RWPE2 (cell line): ENCODE measurements at regions not wholly inside any gene's neighbourhood (a gene's known extent, or its start where the extent isn't known, plus 50 kb on each side); places are given as distances from the start of the nearest gene placed in this dataset.

Source experiments
- ATAC-seq: fragments of 200-7000 bp; cut with Tn5 transposase; 3 replicates; pipeline ENCODE4 v1.9.1; 2021; ENCODE audit warnings: low read depth
- DNase-seq: peaks from one replicate; pipeline ENCODE4 v3.0.0-alpha.2; 2020; ENCODE audit warnings: low spot score
- H3K27ac ChIP-seq: fragments of 450-650 bp; 2 replicates; pipeline ENCODE4 v1.5.1; 2017; ENCODE audit warnings: mild to moderate bottlenecking; ENCODE audit not compliant: poor library complexity, severe bottlenecking
- H3K27me3 ChIP-seq: fragments of 250-450 bp; sonication (Bioruptor Pico); 2 replicates; pipeline ENCODE4 v1.5.1; 2021; ENCODE audit warnings: mild to moderate bottlenecking, moderate library complexity; ENCODE audit not compliant: insufficient read depth, poor library complexity, severe bottlenecking
- H3K36me3 ChIP-seq: fragments of 250-450 bp; sonication (Bioruptor Pico); 2 replicates; pipeline ENCODE4 v1.5.1; 2020; ENCODE audit warnings: low read depth, mild to moderate bottlenecking, moderate library complexity
- H3K4me1 ChIP-seq: fragments of 250-450 bp; sonication (Bioruptor Pico); 2 replicates; pipeline ENCODE4 v1.5.1; 2021; ENCODE audit warnings: mild to moderate bottlenecking, moderate library complexity; ENCODE audit not compliant: insufficient read depth, poor library complexity, severe bottlenecking
- H3K4me3 ChIP-seq: fragments of 250-450 bp; sonication (Bioruptor Pico); 2 replicates; pipeline ENCODE4 v1.5.1; 2021; ENCODE audit warnings: mild to moderate bottlenecking, moderate library complexity; ENCODE audit not compliant: severe bottlenecking
- H3K9me3 ChIP-seq: fragments of 250-450 bp; sonication (Bioruptor Pico); 2 replicates; pipeline ENCODE4 v1.5.1; 2021; ENCODE audit warnings: mild to moderate bottlenecking, moderate library complexity; ENCODE audit not compliant: severe bottlenecking
- CTCF ChIP-seq: fragments of 450-650 bp; IDR thresholded peaks from one replicate; pipeline ENCODE4 v1.5.1; 2017; ENCODE audit warnings: mild to moderate bottlenecking, moderate library complexity; ENCODE audit not compliant: poor library complexity, severe bottlenecking

DNA sequence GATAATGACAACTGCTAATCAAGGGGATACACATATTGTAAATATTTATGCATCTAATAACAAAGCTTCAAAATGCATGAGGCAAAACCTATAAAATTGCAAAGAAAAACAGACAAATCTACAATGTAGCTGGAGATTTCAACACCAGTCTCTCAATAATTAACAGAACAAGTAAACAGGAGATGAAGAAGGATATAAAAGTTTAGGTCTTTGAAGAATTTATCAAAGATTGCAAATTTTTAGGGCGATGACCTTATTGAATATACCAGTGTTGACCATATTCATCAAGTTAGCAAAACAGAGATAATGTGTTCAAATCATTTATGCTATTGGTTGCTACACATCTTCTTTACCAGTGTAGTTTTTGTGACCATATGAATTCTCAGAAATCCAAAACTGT is 237.8 kb upstream of the SGK1 start:
- H3K4me3 ChIP-seq, result no peak overlapping the region
- H3K27ac ChIP-seq, result no peak overlapping the region
- no peaks in the 10 kb centered on the region for H3K4me1 ChIP-seq
- DNase-seq, result no peak
- H3K9me3 ChIP-seq, result no peaks in the 10 kb centered on the region
- H3K36me3 ChIP-seq, result no peaks in the 10 kb centered on the region
- no peak for ATAC-seq
- H3K27me3 ChIP-seq, result no peaks in the 10 kb centered on the region
- no peak for TF ChIP-seq CTCF

DNA sequence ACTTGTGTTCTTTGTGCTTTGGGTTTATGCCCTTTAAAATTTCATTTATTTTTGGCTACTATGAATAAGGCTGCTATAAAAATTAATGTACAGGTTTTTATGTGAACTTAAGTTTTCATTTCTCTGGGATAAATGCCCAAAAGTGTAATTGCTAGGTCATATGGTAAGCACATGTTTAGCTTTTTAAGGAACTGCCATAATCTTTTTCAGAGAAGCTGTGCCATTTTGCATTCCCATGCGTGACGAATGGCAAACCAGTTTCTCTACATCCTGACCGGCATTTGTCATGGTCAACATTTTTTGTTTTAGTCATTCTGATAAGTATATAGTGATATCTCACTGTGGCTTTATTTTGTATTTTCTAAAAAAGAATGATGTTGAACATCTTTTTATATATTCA is 236.0 kb upstream of the SGK1 start:
- ATAC-seq, result no peak
- TF ChIP-seq CTCF, result no peak
- Histone ChIP-seq H3K9me3 (no peaks in the 10 kb centered on the region), H3K4me3 (no peak overlapping the region), H3K36me3 (no peaks in the 10 kb centered on the region), H3K27ac (no peak overlapping the region), H3K27me3 (no peaks in the 10 kb centered on the region), H3K4me1 (peaks cover 8% of the 10 kb centered on the region)
- no peak for DNase-seq

DNA sequence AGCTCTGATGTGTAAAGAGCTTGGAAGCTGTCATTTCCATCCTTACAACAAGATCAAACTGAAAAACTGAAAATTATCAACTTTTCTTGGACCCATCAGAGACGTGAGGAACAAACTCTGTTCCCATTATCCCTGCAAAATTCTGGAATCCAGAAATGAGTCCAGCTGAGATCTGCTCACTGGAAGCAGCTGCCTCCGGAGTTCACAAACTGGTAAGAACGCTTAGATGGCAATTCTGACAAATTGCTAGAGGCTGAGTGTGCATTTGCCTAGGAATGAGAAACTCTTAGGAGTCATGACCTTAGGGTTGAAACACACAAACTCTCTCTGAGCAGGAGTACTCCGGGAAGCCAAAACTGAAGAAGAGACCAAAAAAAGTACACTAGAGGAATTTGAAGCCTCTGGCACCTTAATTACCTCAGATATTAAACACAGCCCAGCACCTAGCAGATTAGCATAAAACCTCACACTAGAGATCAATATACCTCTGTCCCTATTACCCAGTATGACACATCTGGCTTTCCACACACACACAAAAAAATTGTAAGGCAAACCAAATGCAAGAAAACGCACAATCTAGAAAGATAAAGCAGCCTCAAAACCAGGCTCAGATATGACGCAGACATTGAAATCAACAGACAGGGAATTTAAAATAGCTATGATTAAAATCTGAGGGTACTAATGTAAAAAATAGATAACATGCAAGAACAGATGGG is 233.5 kb upstream of the SGK1 start:
- TF ChIP-seq CTCF, result no peak
- Histone ChIP-seq H3K4me3 (no peak overlapping the region), H3K4me1 (peaks cover 8% of the 10 kb centered on the region), H3K27me3 (no peaks in the 10 kb centered on the region), H3K27ac (no peak overlapping the region), H3K9me3 (peaks cover 2% of the 10 kb centered on the region), H3K36me3 (no peaks in the 10 kb centered on the region)
- no peak for ATAC-seq
- DNase-seq, result no peak

DNA sequence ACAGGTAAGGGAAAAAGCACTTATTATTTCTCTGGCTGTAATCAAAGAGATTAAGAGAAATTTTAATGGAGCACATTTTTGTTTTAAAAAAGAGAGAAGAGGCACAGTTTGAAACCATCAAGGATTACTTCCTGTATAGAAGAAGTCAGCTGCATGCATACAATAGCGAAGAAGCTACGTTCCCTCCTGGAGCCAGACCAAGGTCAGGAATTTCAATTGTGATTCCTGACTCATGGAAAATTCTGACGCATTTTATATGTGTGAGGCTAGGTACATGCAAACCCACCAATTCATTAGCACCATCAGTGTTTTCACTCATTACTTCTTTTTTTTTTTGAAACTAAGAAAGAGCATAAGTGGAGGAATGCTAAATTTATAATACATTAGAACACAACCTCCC is 232.7 kb upstream of the SGK1 start:
- peaks cover 2% of the 10 kb centered on the region for H3K9me3 ChIP-seq
- DNase-seq (no peak), ATAC-seq (no peak)
- TF ChIP-seq CTCF, result no peak
- H3K36me3 ChIP-seq, result no peaks in the 10 kb centered on the region
- no peaks in the 10 kb centered on the region for H3K27me3 ChIP-seq
- peaks cover 8% of the 10 kb centered on the region for H3K4me1 ChIP-seq
- H3K4me3 ChIP-seq, result no peak overlapping the region
- no peak overlapping the region for H3K27ac ChIP-seq

DNA sequence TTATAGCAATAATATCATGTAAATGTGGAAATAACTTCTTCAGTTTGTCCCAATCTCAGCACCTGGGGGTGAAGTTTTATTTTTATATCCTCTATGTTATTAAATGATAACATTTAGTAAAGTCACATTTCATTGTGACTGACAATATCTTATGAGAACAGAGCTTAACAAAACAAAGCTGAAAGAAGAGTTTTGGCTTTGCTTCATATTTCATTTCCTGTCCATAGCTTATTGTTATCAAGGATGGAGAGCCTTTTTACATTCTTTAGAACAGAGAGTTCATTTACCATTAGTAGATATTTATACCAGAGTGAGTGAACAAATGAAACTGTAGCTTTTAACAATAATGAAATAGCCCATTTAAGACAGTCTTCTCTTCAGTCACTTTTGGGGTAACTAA is 231.9 kb upstream of the SGK1 start:
- H3K4me1 ChIP-seq, result peaks cover 8% of the 10 kb centered on the region
- ATAC-seq (no peak), DNase-seq (no peak)
- no peak overlapping the region for H3K4me3 ChIP-seq
- TF ChIP-seq CTCF, result no peak
- H3K36me3 ChIP-seq, result no peaks in the 10 kb centered on the region
- peaks cover 2% of the 10 kb centered on the region for H3K9me3 ChIP-seq
- H3K27me3 ChIP-seq, result no peaks in the 10 kb centered on the region
- no peak overlapping the region for H3K27ac ChIP-seq
